HG03025 (cell line): ENCODE measurements at regions not wholly inside any gene's neighbourhood (a gene's known extent, or its start where the extent isn't known, plus 50 kb on each side); places are given as distances from the start of the nearest gene placed in this dataset.

Experiments
- ATAC-seq: cut with Tn5 transposase; IDR thresholded peaks from one replicate; pipeline ENCODE4 v1.9.1; 2021; ENCODE audit warnings: mild to moderate bottlenecking, moderate library complexity; ENCODE audit not compliant: unreplicated experiment, low FRiP score

GRCh38 chr9:1726993-1727759 is 288.0 kb upstream of the SMARCA2 start:
- no peak for ATAC-seq

- ATAC-seq, result no peak
These were observed 285.5 kb upstream of the SMARCA2 start for GRCh38 chr9:1729631-1730030.

- no peak for ATAC-seq
These were observed 282.5 kb upstream of the SMARCA2 start for GRCh38 chr9:1732670-1733069.

GRCh38 chr9:1738511-1739100 is 276.5 kb upstream of the SMARCA2 start:
- ATAC-seq, result no peak

- no peak for ATAC-seq
These were observed 271.8 kb upstream of the SMARCA2 start for GRCh38 chr9:1743121-1743960.

- no peak for ATAC-seq
These were observed 269.2 kb upstream of the SMARCA2 start for GRCh38 chr9:1745980-1746379.

- no peak for ATAC-seq
These were observed 267.7 kb upstream of the SMARCA2 start for GRCh38 chr9:1747417-1747967.

GRCh38 chr9:1748407-1748806 is 266.7 kb upstream of the SMARCA2 start:
- ATAC-seq, result no peak

- ATAC-seq, result no peak
These were observed 258.0 kb upstream of the SMARCA2 start for GRCh38 chr9:1757186-1757585.

GRCh38 chr9:1759009-1759408 is 256.1 kb upstream of the SMARCA2 start:
- peak; percentile 64 for ATAC-seq

- ATAC-seq, result no peak
These were observed 255.3 kb upstream of the SMARCA2 start for GRCh38 chr9:1759771-1760300.

- no peak for ATAC-seq
These were observed 253.3 kb upstream of the SMARCA2 start for GRCh38 chr9:1761807-1762206.

GRCh38 chr9:1766042-1766441 is 249.1 kb upstream of the SMARCA2 start:
- ATAC-seq, result no peak

- no peak for ATAC-seq
These were observed 246.6 kb upstream of the SMARCA2 start for GRCh38 chr9:1768561-1768960.

GRCh38 chr9:1771094-1771789 is 243.9 kb upstream of the SMARCA2 start:
- ATAC-seq, result no peak

GRCh38 chr9:1775230-1775629 is 239.9 kb upstream of the SMARCA2 start:
- no peak for ATAC-seq

- no peak for ATAC-seq
These were observed 238.5 kb upstream of the SMARCA2 start for GRCh38 chr9:1776668-1777067.

- no peak for ATAC-seq
These were observed 224.0 kb upstream of the SMARCA2 start for GRCh38 chr9:1791191-1791590.

- ATAC-seq, result no peak
These were observed 220.4 kb upstream of the SMARCA2 start for GRCh38 chr9:1794547-1795270.
